GM12878 (cell line): ENCODE measurements at regions not wholly inside any gene's neighbourhood (a gene's known extent, or its start where the extent isn't known, plus 50 kb on each side); places are given as distances from the start of the nearest gene placed in this dataset.

Source experiments
- ATAC-seq: fragments of 200-7000 bp; cut with Tn5 transposase; 3 replicates; pipeline ENCODE4 v1.9.1; 2020; ENCODE audit warnings: mild to moderate bottlenecking, moderate library complexity
- BruUV-seq: library from RNA; stranded (reverse); fragments of 400-500 nt; replicated peaks from 2 replicates; lab custom pipeline; 2021; lab: Mats Ljungman, UMichigan
- CTCF ChIA-PET: fragments of 300-600 bp; sonication (Branson Sonifier 250); formaldehyde crosslinking; extraction: SDS; loops from one replicate; lab custom pipeline; 2021; ENCODE audit warnings: inconsistent platforms; lab: Yijun Ruan, JAX
- POLR2A ChIA-PET: fragments of 350-600 bp; formaldehyde crosslinking; extraction: SDS; loops from one replicate; lab custom pipeline; 2021; ENCODE audit warnings: inconsistent platforms; lab: Charles Lee
- RAD21 ChIA-PET: fragments of 300-600 bp; sonication (Branson Sonifier 250); formaldehyde crosslinking; loops from one replicate; lab custom pipeline; 2023; ENCODE audit warnings: antibody characterized with exemption; ENCODE audit not compliant: unreplicated experiment; lab: Charles Lee
- SMC1A ChIA-PET: fragments of 300-600 bp; sonication (Branson Sonifier 250); formaldehyde crosslinking; loops from one replicate; lab custom pipeline; 2023; ENCODE audit not compliant: unreplicated experiment, uncharacterized antibody; lab: Charles Lee
- DNase-seq: peaks from one replicate; pipeline ENCODE4 v3.0.0-alpha.2; 2011; ENCODE audit warnings: low read depth, low spot score
- FAIRE-seq: peaks from 3 replicates; lab custom pipeline; 2011; peaks lifted over from hg19 to GRCh38; lab: Jason Lieb, UNC
- H2AFZ ChIP-seq: 2 replicates; pipeline ENCODE4 v1.6.0; 2011; ENCODE audit warnings: low read depth, low read length, control low read depth; ENCODE audit not compliant: control insufficient read depth
- H3K27ac ChIP-seq: 2 replicates; pipeline ENCODE4 v1.5.1; 2011; ENCODE audit warnings: control low read depth; ENCODE audit not compliant: control insufficient read depth, insufficient read depth
- H3K27me3 ChIP-seq, 2 experiments: replicated peaks in 1 of 2; 2 replicates each; pipeline versions ENCODE4 v1.6.0 to v1.6.1; 2011; ENCODE audit warnings: low read length in 1 of 2; ENCODE audit not compliant: control insufficient read depth in 2 of 2, insufficient read depth in 2 of 2
- H3K36me3 ChIP-seq, 2 experiments: 2 replicates each; pipeline ENCODE4 v1.5.1; 2011; ENCODE audit warnings: low read length in 1 of 2; ENCODE audit not compliant: control insufficient read depth in 2 of 2, insufficient read depth in 2 of 2
- H3K4me1 ChIP-seq: 2 replicates; pipeline ENCODE4 v1.6.1; 2011; ENCODE audit warnings: mild to moderate bottlenecking, low read length, moderate library complexity, mixed read lengths; ENCODE audit not compliant: control insufficient read depth, insufficient read depth
- H3K4me2 ChIP-seq: 2 replicates; pipeline ENCODE4 v1.6.0; 2011; ENCODE audit warnings: control low read depth; ENCODE audit not compliant: control insufficient read depth, insufficient read depth
- H3K4me3 ChIP-seq: fragments of 200-600 bp; sonication (generic); 2 replicates; pipeline ENCODE4 v1.5.1; 2016
- H3K79me2 ChIP-seq: 2 replicates; pipeline ENCODE4 v1.6.0; 2011; ENCODE audit warnings: low read length; ENCODE audit not compliant: control insufficient read depth, insufficient read depth
- H3K9ac ChIP-seq: 2 replicates; pipeline ENCODE4 v1.8.0; 2011; ENCODE audit warnings: low read length, control low read depth, mixed read lengths; ENCODE audit not compliant: control insufficient read depth, insufficient read depth
- H3K9me3 ChIP-seq: replicated peaks from 3 replicates; pipeline ENCODE4 v1.5.1; 2011; ENCODE audit warnings: mild to moderate bottlenecking, low read length; ENCODE audit not compliant: control insufficient read depth, insufficient read depth
- H4K20me1 ChIP-seq: 2 replicates; pipeline ENCODE4 v1.6.0; 2011; ENCODE audit not compliant: control insufficient read depth, insufficient read depth
- CREB1 ChIP-seq: IDR thresholded peaks from 2 replicates; pipeline ENCODE4 v1.6.1; 2012; ENCODE audit warnings: low read depth, mild to moderate bottlenecking, inconsistent platforms
- EGR1 ChIP-seq, 2 experiments: IDR thresholded peaks; 1 replicate in 1 of 2; 2 replicates in 1 of 2; pipeline ENCODE4 v1.6.1; 2011 to 2012; ENCODE audit warnings: low read depth in 2 of 2, low read length in 2 of 2, borderline replicate concordance in 1 of 2, mild to moderate bottlenecking in 1 of 2, moderate library complexity in 1 of 2
- GABPA ChIP-seq: IDR thresholded peaks from 2 replicates; pipeline ENCODE4 v1.6.1; 2014; ENCODE audit warnings: antibody characterized with exemption, low read depth, mild to moderate bottlenecking, inconsistent platforms
- HDAC6 ChIP-seq: fragments of 200-600 bp; sonication (generic); IDR thresholded peaks from one replicate; pipeline ENCODE4 v1.8.0; 2017; ENCODE audit warnings: antibody characterized with exemption; ENCODE audit not compliant: unreplicated experiment
- NR2F1 ChIP-seq: fragments of 450-650 bp; conservative IDR thresholded peaks from 2 replicates; pipeline ENCODE4 v1.6.1; 2017; ENCODE audit warnings: mild to moderate bottlenecking
- TARDBP ChIP-seq: IDR thresholded peaks from 2 replicates; pipeline ENCODE4 v1.6.1; 2016; ENCODE audit warnings: borderline replicate concordance
- ZNF622 ChIP-seq: fragments of 450-650 bp; IDR thresholded peaks from 2 replicates; pipeline ENCODE4 v1.6.1; 2017; ENCODE audit warnings: mild to moderate bottlenecking, inconsistent platforms
- WGBS: methylation state at CpG from one replicate; pipeline ENCODE4 v1.1.6; 2016; ENCODE audit warnings: low lambda C conversion rate; ENCODE audit not compliant: insufficient replicate concordance, insufficient coverage; ENCODE audit errors: missing lambda C conversion rate; 5-methylcytosine and 5-hydroxymethylcytosine counted together
- in situ Hi-C: fragments of 300-500 bp; cut with MboI; formaldehyde crosslinking; loops from 9 replicates; pipeline ENCODE4 v1.14.3; 2018; ENCODE audit warnings: mixed read lengths
- intact Hi-C: fragments of 100-400 bp; cut with micrococcal nuclease; formaldehyde crosslinking; loops from one replicate; pipeline ENCODE4 v1.14.2; 2022; ENCODE audit not compliant: unreplicated experiment
- TF ChIP-seq, protein P1 (sequence below): IDR thresholded peaks from 2 replicates; pipeline ENCODE4 v1.6.1; 2012; ENCODE audit warnings: low read depth, low read length, improper control_type of control experiment
- TF ChIP-seq, protein P2 (sequence below): IDR thresholded peaks from 2 replicates; pipeline ENCODE4 v1.6.1; 2011; ENCODE audit warnings: low read depth, mild to moderate bottlenecking, low read length, moderate library complexity, borderline replicate concordance; ENCODE audit errors: extremely low read depth
- TF ChIP-seq, protein P3 (sequence below): fragments of 150-350 bp; IDR thresholded peaks from 2 replicates; pipeline ENCODE4 v1.6.1; 2014; ENCODE audit warnings: mild to moderate bottlenecking, low read depth, low read length
- TF ChIP-seq, protein P4 (sequence below): IDR thresholded peaks from 2 replicates; pipeline ENCODE4 v1.6.1; 2012; ENCODE audit warnings: low read length, inconsistent platforms
- TF ChIP-seq, protein P5 (sequence below): fragments of 450-650 bp; IDR thresholded peaks from 2 replicates; pipeline ENCODE4 v1.6.1; 2017; ENCODE audit warnings: mild to moderate bottlenecking, low read depth, inconsistent platforms; ENCODE audit not compliant: poor library complexity, severe bottlenecking

DNA sequence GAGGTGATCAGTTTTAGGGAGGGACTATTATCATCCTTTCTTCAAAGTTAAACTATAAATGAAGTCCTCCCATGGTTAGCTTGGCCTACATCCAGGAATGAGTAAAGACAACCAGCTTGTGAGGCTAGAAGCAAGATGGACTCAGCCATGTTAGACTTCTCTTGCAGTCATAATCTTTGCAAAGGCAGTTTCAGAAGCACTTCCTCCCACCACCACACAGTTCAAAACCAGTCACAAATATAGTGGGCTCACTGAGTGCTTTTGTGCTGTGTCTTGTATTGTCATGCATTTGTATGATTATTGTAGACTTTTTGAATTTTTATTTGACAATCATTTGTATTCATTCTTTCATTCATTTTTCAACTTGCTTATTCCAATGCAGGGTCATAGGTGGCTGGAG lies 204.5 kb downstream of the ZNF674 start:
- H3K9ac ChIP-seq, result no peak overlapping the region
- RAD21 ChIA-PET, result no interaction called here
- no TSS peak for BruUV-seq
- SMC1A ChIA-PET, result interaction anchor here (0.7 kb wide), 1 partner anchor 796 kb away, joined by 4 read pairs; no protein-coding TSS in a partner anchor
- no peaks in the 10 kb centered on the region for H3K4me1 ChIP-seq
- in situ Hi-C loops, result no loop called here
- H2AFZ ChIP-seq, result no peak overlapping the region
- H3K79me2 ChIP-seq, result no peaks in the 10 kb centered on the region
- H3K4me2 ChIP-seq, result no peak overlapping the region
- CTCF ChIA-PET, result no interaction called here
- no peak overlapping the region for H3K27ac ChIP-seq
- intact Hi-C loops, result no loop called here
- no peak overlapping the region for H3K4me3 ChIP-seq
- TF ChIP-seq GABPA, result no peak
- no peak for TF ChIP-seq CREB1
- TF ChIP-seq, protein P1, sequence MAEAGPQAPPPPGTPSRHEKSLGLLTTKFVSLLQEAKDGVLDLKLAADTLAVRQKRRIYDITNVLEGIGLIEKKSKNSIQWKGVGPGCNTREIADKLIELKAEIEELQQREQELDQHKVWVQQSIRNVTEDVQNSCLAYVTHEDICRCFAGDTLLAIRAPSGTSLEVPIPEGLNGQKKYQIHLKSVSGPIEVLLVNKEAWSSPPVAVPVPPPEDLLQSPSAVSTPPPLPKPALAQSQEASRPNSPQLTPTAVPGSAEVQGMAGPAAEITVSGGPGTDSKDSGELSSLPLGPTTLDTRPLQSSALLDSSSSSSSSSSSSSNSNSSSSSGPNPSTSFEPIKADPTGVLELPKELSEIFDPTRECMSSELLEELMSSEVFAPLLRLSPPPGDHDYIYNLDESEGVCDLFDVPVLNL, result no peak
- no peak for TF ChIP-seq HDAC6
- TF ChIP-seq, protein P2, sequence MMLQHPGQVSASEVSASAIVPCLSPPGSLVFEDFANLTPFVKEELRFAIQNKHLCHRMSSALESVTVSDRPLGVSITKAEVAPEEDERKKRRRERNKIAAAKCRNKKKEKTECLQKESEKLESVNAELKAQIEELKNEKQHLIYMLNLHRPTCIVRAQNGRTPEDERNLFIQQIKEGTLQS, result no peak
- TF ChIP-seq TARDBP, result no peak
- TF ChIP-seq NR2F1, result no peak
- DNase-seq (no peak), FAIRE-seq (no peak), ATAC-seq (no peak)
- 0 out of 4 replicates have a peak, but pooled peaks cover 0 to 1% of the 10 kb centered on the region in 2 experiments for H3K27me3 ChIP-seq
- no peaks in the 10 kb centered on the region for H4K20me1 ChIP-seq
- POLR2A ChIA-PET, result no interaction called here
- H3K9me3 ChIP-seq, result no peaks in the 10 kb centered on the region
- no peaks in the 10 kb centered on the region for H3K36me3 ChIP-seq

DNA sequence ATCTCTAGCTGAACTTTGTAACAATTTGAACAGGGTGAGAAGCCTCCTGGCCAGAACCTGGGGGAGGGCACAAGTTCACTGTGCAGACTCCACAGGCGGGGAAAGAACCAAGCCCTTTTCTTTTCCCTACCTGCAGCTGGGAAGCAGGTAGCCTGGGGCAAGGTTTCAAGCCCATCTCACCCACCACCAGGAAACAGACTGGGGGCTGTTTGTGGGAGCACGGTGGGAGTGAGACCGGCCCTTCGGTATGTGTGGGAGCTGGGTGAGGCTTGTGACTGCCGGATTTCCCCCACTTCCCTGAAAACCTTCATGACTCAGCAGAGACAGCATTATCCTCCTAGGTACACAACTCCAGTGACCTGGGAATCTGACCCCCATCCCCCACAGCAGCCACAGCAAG lies 211.7 kb downstream of the ZNF674 start:
- H4K20me1 ChIP-seq, result no peaks in the 10 kb centered on the region
- intact Hi-C loops (no loop called here), in situ Hi-C loops (no loop called here)
- no peaks in the 10 kb centered on the region for H3K27me3 ChIP-seq
- BruUV-seq, result no TSS peak
- no peaks in the 10 kb centered on the region for H3K4me1 ChIP-seq
- H3K4me3 ChIP-seq, result no peak overlapping the region
- H3K27ac ChIP-seq, result no peak overlapping the region
- WGBS, result 51% methylated on average over 5 of the region's 5 CpGs
- no peak overlapping the region for H3K4me2 ChIP-seq
- no peak overlapping the region for H3K9ac ChIP-seq
- no peak overlapping the region for H2AFZ ChIP-seq
- RAD21 ChIA-PET, result no interaction called here
- DNase-seq (no peak), FAIRE-seq (no peak), ATAC-seq (no peak)
- H3K9me3 ChIP-seq, result no peaks in the 10 kb centered on the region
- H3K36me3 ChIP-seq, result no peaks in the 10 kb centered on the region
- CTCF ChIA-PET, result no interaction called here
- SMC1A ChIA-PET, result interaction anchor here (1.2 kb wide), 1 partner anchor 209 kb away, joined by 3 read pairs; no protein-coding TSS in a partner anchor
- POLR2A ChIA-PET, result no interaction called here
- H3K79me2 ChIP-seq, result no peaks in the 10 kb centered on the region
- TF ChIP-seq EGR1 (IDR thresholded peaks at IDR 0.05; ENCODE audit: borderline replicate concordance in 1 of 2, low read depth in 2 of 2, low read length in 2 of 2) (no peak), ZNF622 (no peak)
- TF ChIP-seq, protein P3, sequence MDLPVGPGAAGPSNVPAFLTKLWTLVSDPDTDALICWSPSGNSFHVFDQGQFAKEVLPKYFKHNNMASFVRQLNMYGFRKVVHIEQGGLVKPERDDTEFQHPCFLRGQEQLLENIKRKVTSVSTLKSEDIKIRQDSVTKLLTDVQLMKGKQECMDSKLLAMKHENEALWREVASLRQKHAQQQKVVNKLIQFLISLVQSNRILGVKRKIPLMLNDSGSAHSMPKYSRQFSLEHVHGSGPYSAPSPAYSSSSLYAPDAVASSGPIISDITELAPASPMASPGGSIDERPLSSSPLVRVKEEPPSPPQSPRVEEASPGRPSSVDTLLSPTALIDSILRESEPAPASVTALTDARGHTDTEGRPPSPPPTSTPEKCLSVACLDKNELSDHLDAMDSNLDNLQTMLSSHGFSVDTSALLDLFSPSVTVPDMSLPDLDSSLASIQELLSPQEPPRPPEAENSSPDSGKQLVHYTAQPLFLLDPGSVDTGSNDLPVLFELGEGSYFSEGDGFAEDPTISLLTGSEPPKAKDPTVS, result no peak
- TF ChIP-seq, protein P4, sequence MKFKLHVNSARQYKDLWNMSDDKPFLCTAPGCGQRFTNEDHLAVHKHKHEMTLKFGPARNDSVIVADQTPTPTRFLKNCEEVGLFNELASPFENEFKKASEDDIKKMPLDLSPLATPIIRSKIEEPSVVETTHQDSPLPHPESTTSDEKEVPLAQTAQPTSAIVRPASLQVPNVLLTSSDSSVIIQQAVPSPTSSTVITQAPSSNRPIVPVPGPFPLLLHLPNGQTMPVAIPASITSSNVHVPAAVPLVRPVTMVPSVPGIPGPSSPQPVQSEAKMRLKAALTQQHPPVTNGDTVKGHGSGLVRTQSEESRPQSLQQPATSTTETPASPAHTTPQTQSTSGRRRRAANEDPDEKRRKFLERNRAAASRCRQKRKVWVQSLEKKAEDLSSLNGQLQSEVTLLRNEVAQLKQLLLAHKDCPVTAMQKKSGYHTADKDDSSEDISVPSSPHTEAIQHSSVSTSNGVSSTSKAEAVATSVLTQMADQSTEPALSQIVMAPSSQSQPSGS, result no peak
- TF ChIP-seq, protein P5, sequence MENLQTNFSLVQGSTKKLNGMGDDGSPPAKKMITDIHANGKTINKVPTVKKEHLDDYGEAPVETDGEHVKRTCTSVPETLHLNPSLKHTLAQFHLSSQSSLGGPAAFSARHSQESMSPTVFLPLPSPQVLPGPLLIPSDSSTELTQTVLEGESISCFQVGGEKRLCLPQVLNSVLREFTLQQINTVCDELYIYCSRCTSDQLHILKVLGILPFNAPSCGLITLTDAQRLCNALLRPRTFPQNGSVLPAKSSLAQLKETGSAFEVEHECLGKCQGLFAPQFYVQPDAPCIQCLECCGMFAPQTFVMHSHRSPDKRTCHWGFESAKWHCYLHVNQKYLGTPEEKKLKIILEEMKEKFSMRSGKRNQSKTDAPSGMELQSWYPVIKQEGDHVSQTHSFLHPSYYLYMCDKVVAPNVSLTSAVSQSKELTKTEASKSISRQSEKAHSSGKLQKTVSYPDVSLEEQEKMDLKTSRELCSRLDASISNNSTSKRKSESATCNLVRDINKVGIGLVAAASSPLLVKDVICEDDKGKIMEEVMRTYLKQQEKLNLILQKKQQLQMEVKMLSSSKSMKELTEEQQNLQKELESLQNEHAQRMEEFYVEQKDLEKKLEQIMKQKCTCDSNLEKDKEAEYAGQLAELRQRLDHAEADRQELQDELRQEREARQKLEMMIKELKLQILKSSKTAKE, result no peak
